Loucy (cell line): ENCODE measurements at regions not wholly inside any gene's neighbourhood (a gene's known extent, or its start where the extent isn't known, plus 50 kb on each side); places are given as distances from the start of the nearest gene placed in this dataset.

Source experiments
- H2AFZ ChIP-seq: fragments of 200-600 bp; sonication (generic); 2 replicates; pipeline ENCODE4 v1.6.0; 2016; ENCODE audit warnings: antibody characterized with exemption, mild to moderate bottlenecking, low read length, moderate library complexity
- H3F3A ChIP-seq: fragments of 200-600 bp; 2 replicates; pipeline ENCODE4 v1.6.0; 2016; ENCODE audit warnings: antibody characterized with exemption, low read depth, mild to moderate bottlenecking
- H3K27me3 ChIP-seq: fragments of 200-600 bp; sonication (generic); 2 replicates; pipeline ENCODE4 v1.6.1; 2014; ENCODE audit warnings: low read length, mild to moderate bottlenecking; ENCODE audit not compliant: insufficient read depth, poor library complexity, severe bottlenecking
- H3K36me3 ChIP-seq: fragments of 200-600 bp; sonication (generic); 2 replicates; pipeline ENCODE4 v1.6.1; 2016; ENCODE audit warnings: low read length; ENCODE audit not compliant: insufficient read depth
- H3K4me1 ChIP-seq: fragments of 200-600 bp; sonication (generic); 2 replicates; pipeline ENCODE4 v1.5.1; 2014; ENCODE audit warnings: low read length, mild to moderate bottlenecking; ENCODE audit not compliant: insufficient read depth, poor library complexity, severe bottlenecking
- H3K4me2 ChIP-seq: fragments of 200-600 bp; sonication (generic); 2 replicates; pipeline ENCODE4 v1.6.0; 2014; ENCODE audit warnings: antibody characterized with exemption, low read length, low read depth, mild to moderate bottlenecking; ENCODE audit not compliant: poor library complexity, severe bottlenecking
- H3K4me3 ChIP-seq: fragments of 200-600 bp; sonication (generic); 2 replicates; pipeline ENCODE4 v1.5.1; 2014; ENCODE audit warnings: low read length, mild to moderate bottlenecking, mixed read lengths; ENCODE audit not compliant: poor library complexity, severe bottlenecking
- H3K79me2 ChIP-seq: fragments of 200-600 bp; sonication (generic); 2 replicates; pipeline ENCODE4 v1.6.1; 2014; ENCODE audit warnings: low read length; ENCODE audit not compliant: insufficient read depth
- H3K9ac ChIP-seq: fragments of 200-600 bp; sonication (generic); 2 replicates; pipeline ENCODE4 v1.6.0; 2014; ENCODE audit warnings: mild to moderate bottlenecking, low read depth, low read length, moderate library complexity; ENCODE audit not compliant: poor library complexity, severe bottlenecking
- H3K9me2 ChIP-seq: fragments of 200-600 bp; sonication (generic); replicated peaks from 2 replicates; pipeline ENCODE4 v1.6.1; 2016; ENCODE audit warnings: low read depth, low read length, mixed read lengths
- H3K9me3 ChIP-seq: fragments of 200-600 bp; sonication (generic); 2 replicates; pipeline ENCODE4 v1.6.1; 2014; ENCODE audit warnings: mild to moderate bottlenecking, antibody characterized with exemption, low read length, low read depth; ENCODE audit not compliant: insufficient read depth
- H4K20me1 ChIP-seq: fragments of 200-600 bp; sonication (generic); 2 replicates; pipeline ENCODE4 v1.6.0; 2014; ENCODE audit warnings: antibody characterized with exemption, low read length, mild to moderate bottlenecking; ENCODE audit not compliant: insufficient read depth, poor library complexity, severe bottlenecking
- CTCF ChIP-seq: fragments of 200-600 bp; sonication (generic); conservative IDR thresholded peaks from 2 replicates; pipeline ENCODE4 v1.5.1; 2014; ENCODE audit warnings: mild to moderate bottlenecking, antibody characterized with exemption, low read length
- EZH2phosphoT487 ChIP-seq: fragments of 200-600 bp; IDR thresholded peaks from 2 replicates; pipeline ENCODE4 v1.6.1; 2018; ENCODE audit warnings: antibody characterized with exemption, mild to moderate bottlenecking, moderate library complexity, borderline replicate concordance

GRCh38 chr12:89803412-89803811, 94.8 kb upstream of the ATP2B1 start:
- Histone ChIP-seq H3F3A (no peaks in the 10 kb centered on the region), H3K4me1 (no peaks in the 10 kb centered on the region), H3K9ac (no peak overlapping the region), H3K79me2 (no peaks in the 10 kb centered on the region), H3K27me3 (no peaks in the 10 kb centered on the region), H2AFZ (no peak overlapping the region), H3K36me3 (no peaks in the 10 kb centered on the region), H4K20me1 (no peaks in the 10 kb centered on the region), H3K9me3 (no peaks in the 10 kb centered on the region), H3K4me3 (no peak overlapping the region), H3K9me2 (no peaks in the 10 kb centered on the region), H3K4me2 (no peak overlapping the region)
- TF ChIP-seq CTCF (no peak), EZH2phosphoT487 (no peak)

GRCh38 chr12:89801284-89801683, 92.6 kb upstream of the ATP2B1 start:
- no peak overlapping the region for H2AFZ ChIP-seq
- no peak overlapping the region for H3K9ac ChIP-seq
- H3K4me3 ChIP-seq: no peak overlapping the region
- H3K4me1 ChIP-seq: no peaks in the 10 kb centered on the region
- H3K9me2 ChIP-seq: no peaks in the 10 kb centered on the region
- H3K9me3 ChIP-seq: no peaks in the 10 kb centered on the region
- no peaks in the 10 kb centered on the region for H3K79me2 ChIP-seq
- H3K27me3 ChIP-seq: no peaks in the 10 kb centered on the region
- no peaks in the 10 kb centered on the region for H3K36me3 ChIP-seq
- no peaks in the 10 kb centered on the region for H4K20me1 ChIP-seq
- H3K4me2 ChIP-seq: no peak overlapping the region
- no peaks in the 10 kb centered on the region for H3F3A ChIP-seq
- TF ChIP-seq CTCF (no peak), EZH2phosphoT487 (no peak)

GRCh38 chr12:89800435-89800834, 91.8 kb upstream of the ATP2B1 start:
- H3K9ac ChIP-seq: no peak overlapping the region
- no peaks in the 10 kb centered on the region for H4K20me1 ChIP-seq
- no peaks in the 10 kb centered on the region for H3K27me3 ChIP-seq
- no peaks in the 10 kb centered on the region for H3K9me3 ChIP-seq
- H2AFZ ChIP-seq: no peak overlapping the region
- H3K79me2 ChIP-seq: no peaks in the 10 kb centered on the region
- TF ChIP-seq EZH2phosphoT487 (no peak), CTCF (no peak)
- H3F3A ChIP-seq: no peaks in the 10 kb centered on the region
- H3K9me2 ChIP-seq: no peaks in the 10 kb centered on the region
- no peaks in the 10 kb centered on the region for H3K36me3 ChIP-seq
- no peak overlapping the region for H3K4me3 ChIP-seq
- no peak overlapping the region for H3K4me2 ChIP-seq
- no peaks in the 10 kb centered on the region for H3K4me1 ChIP-seq
